HepG2 (cell line): ENCODE measurements at regions not wholly inside any gene's neighbourhood (a gene's known extent, or its start where the extent isn't known, plus 50 kb on each side); places are given as distances from the start of the nearest gene placed in this dataset.
A peak's percentile ranks its signal among the peaks of the same experiment; 100 is the strongest.

ENCODE experiments used
- ATAC-seq: fragments of 200-7000 bp; cut with Tn5 transposase; 3 replicates; pipeline ENCODE4 v1.9.1; 2020; ENCODE audit warnings: mild to moderate bottlenecking, moderate library complexity
- BruUV-seq: library from RNA; stranded (reverse); fragments of 400-500 nt; replicated peaks from 2 replicates; lab custom pipeline; 2021; lab: Mats Ljungman, UMichigan
- CTCF ChIA-PET: fragments of 300-600 bp; formaldehyde crosslinking; extraction: SDS; loops from one replicate; lab custom pipeline; 2021; ENCODE audit warnings: low total read pairs, inconsistent platforms, low intra/inter-chr PET ratio; lab: Yijun Ruan, JAX
- POLR2A ChIA-PET: fragments of 350-600 bp; sonication (Branson Sonifier 250); formaldehyde crosslinking; loops from one replicate; lab custom pipeline; 2020; ENCODE audit warnings: antibody characterized with exemption, inconsistent platforms; lab: Yijun Ruan, JAX
- DNase-seq: peaks from one replicate; pipeline ENCODE4 v3.0.0-alpha.2; 2015; ENCODE audit warnings: low spot score
- FAIRE-seq: peaks from 3 replicates; lab custom pipeline; 2011; peaks lifted over from hg19 to GRCh38; lab: Jason Lieb, UNC
- H2AFZ ChIP-seq: one replicate; pipeline ENCODE4 v1.6.1; 2011; ENCODE audit warnings: low read length, inconsistent platforms
- H3K27ac ChIP-seq: fragments of 300-600 bp; 3 replicates; pipeline ENCODE4 v1.8.0; 2011; ENCODE audit warnings: mixed run types, mild to moderate bottlenecking, mixed read lengths, low read length, inconsistent platforms; ENCODE audit not compliant: insufficient read depth; ENCODE audit errors: extremely low read length
- H3K27me3 ChIP-seq, 2 experiments: fragments of 200-600 bp in 1 of 2; 2 replicates in 1 of 2; 3 replicates in 1 of 2; pipeline versions ENCODE4 v1.6.0 to v1.8.0; 2011; ENCODE audit warnings: low read length in 2 of 2, mild to moderate bottlenecking in 2 of 2, moderate library complexity in 2 of 2, inconsistent platforms in 1 of 2; ENCODE audit not compliant: insufficient read depth in 2 of 2, control insufficient read depth in 1 of 2
- H3K36me3 ChIP-seq, 2 experiments: fragments of 200-600 bp in 1 of 2; replicated peaks in 1 of 2; 2 replicates in 1 of 2; 3 replicates in 1 of 2; pipeline versions ENCODE4 v1.5.1 to v1.8.0; 2011; ENCODE audit warnings: low read length in 2 of 2, inconsistent platforms in 1 of 2; ENCODE audit not compliant: insufficient read depth in 2 of 2, control insufficient read depth in 1 of 2
- H3K4me1 ChIP-seq: 2 replicates; pipeline ENCODE4 v1.5.1; 2012; ENCODE audit warnings: low read length, inconsistent platforms; ENCODE audit not compliant: insufficient read depth
- H3K4me2 ChIP-seq: 2 replicates; pipeline ENCODE4 v1.6.0; 2011; ENCODE audit warnings: low read depth, low read length, inconsistent platforms
- H3K4me3 ChIP-seq, 3 experiments: fragments of 200-600 bp in 1 of 3; sonication (generic), shearing (Covaris generic) in 1 of 3; replicated peaks in 1 of 3; 2 replicates each; pipeline ENCODE4 v1.5.1; 2011 to 2016; ENCODE audit warnings: low read length in 3 of 3, inconsistent platforms in 2 of 3, low read depth in 2 of 3, mild to moderate bottlenecking in 2 of 3, control low read depth in 1 of 3, mixed read lengths in 1 of 3; ENCODE audit not compliant: insufficient read depth in 1 of 3
- H3K79me2 ChIP-seq: one replicate; pipeline ENCODE4 v1.6.1; 2011; ENCODE audit warnings: low read length, inconsistent platforms; ENCODE audit not compliant: insufficient read depth
- H3K9ac ChIP-seq: 2 replicates; pipeline ENCODE4 v1.6.0; 2011; ENCODE audit warnings: mild to moderate bottlenecking, low read depth, low read length, inconsistent platforms; ENCODE audit not compliant: insufficient read depth
- H3K9me3 ChIP-seq: 2 replicates; pipeline ENCODE4 v1.5.1; 2012; ENCODE audit warnings: mild to moderate bottlenecking, low read length
- H4K20me1 ChIP-seq: 2 replicates; pipeline ENCODE4 v1.6.0; 2011; ENCODE audit warnings: inconsistent platforms, mild to moderate bottlenecking, low read length, moderate library complexity; ENCODE audit not compliant: insufficient read depth
- ARID5B ChIP-seq: IDR thresholded peaks from 2 replicates; pipeline ENCODE4 v1.4.0; 2020; ENCODE audit warnings: mild to moderate bottlenecking, missing genetic modification reagents
- ATF4 ChIP-seq, 2 experiments: fragments of 450-650 bp in 1 of 2; sonication (generic) in 1 of 2; formaldehyde crosslinking; IDR thresholded peaks; 2 replicates each; pipeline versions ENCODE4 v1.5.0 to v1.8.0; 2020 to 2022; ENCODE audit warnings: mild to moderate bottlenecking in 1 of 2, missing genetic modification reagents in 1 of 2
- CREB1 ChIP-seq, 2 experiments: fragments of 450-650 bp in 1 of 2; IDR thresholded peaks; 2 replicates each; pipeline ENCODE4 v1.6.1; 2016 to 2017; ENCODE audit warnings: control low read depth in 1 of 2, mild to moderate bottlenecking in 1 of 2, missing compliant biosample characterization in 1 of 2, missing genetic modification characterization in 1 of 2
- FOXA3 ChIP-seq: IDR thresholded peaks from 2 replicates; pipeline ENCODE4 v1.6.1; 2016; ENCODE audit warnings: missing genetic modification reagents, missing compliant biosample characterization
- GLMP ChIP-seq: sonication (generic); formaldehyde crosslinking; IDR thresholded peaks from 2 replicates; pipeline ENCODE4 v1.9.0; 2021; ENCODE audit warnings: missing genetic modification reagents, mild to moderate bottlenecking, borderline replicate concordance
- MIER2 ChIP-seq: IDR thresholded peaks from 2 replicates; pipeline ENCODE4 v1.6.1; 2016; ENCODE audit warnings: missing biosample characterization, missing genetic modification reagents
- SP2 ChIP-seq: sonication (generic); formaldehyde crosslinking; IDR thresholded peaks from 2 replicates; pipeline ENCODE4 v1.5.1; 2020; ENCODE audit warnings: mild to moderate bottlenecking, missing genetic modification reagents
- THAP11 ChIP-seq: IDR thresholded peaks from 2 replicates; pipeline ENCODE4 v1.6.1; 2016; ENCODE audit warnings: missing biosample characterization, missing genetic modification reagents
- TP53 ChIP-seq: sonication (generic); formaldehyde crosslinking; conservative IDR thresholded peaks from 2 replicates; pipeline ENCODE4 v1.4.0; 2020; ENCODE audit warnings: missing genetic modification reagents
- ZFP1 ChIP-seq: IDR thresholded peaks from 2 replicates; pipeline ENCODE4 v1.6.1; 2016
- ZNF205 ChIP-seq: IDR thresholded peaks from 2 replicates; pipeline ENCODE4 v1.6.1; 2018; ENCODE audit warnings: missing biosample characterization, missing genetic modification reagents
- WGBS: methylation state at CpG from one replicate; pipeline ENCODE4 v1.1.6; 2017; ENCODE audit warnings: low lambda C conversion rate; 5-methylcytosine and 5-hydroxymethylcytosine counted together
- in situ Hi-C: cut with HindIII; loops from 2 replicates; pipeline ENCODE4 v1.10.0; 2017; ENCODE audit warnings: low pct_unique_long_range_greater_than_20kb; ENCODE audit not compliant: extremely low pct_ligation_motif_present
- intact Hi-C: fragments of 100-400 bp; cut with micrococcal nuclease; formaldehyde crosslinking; loops from one replicate; pipeline ENCODE4 v1.10.0; 2022; ENCODE audit not compliant: unreplicated experiment
- TF ChIP-seq, protein P1 (sequence below): sonication (generic); formaldehyde crosslinking; IDR thresholded peaks from 2 replicates; pipeline ENCODE4 v1.5.0; 2020; ENCODE audit warnings: missing genetic modification reagents

DNA sequence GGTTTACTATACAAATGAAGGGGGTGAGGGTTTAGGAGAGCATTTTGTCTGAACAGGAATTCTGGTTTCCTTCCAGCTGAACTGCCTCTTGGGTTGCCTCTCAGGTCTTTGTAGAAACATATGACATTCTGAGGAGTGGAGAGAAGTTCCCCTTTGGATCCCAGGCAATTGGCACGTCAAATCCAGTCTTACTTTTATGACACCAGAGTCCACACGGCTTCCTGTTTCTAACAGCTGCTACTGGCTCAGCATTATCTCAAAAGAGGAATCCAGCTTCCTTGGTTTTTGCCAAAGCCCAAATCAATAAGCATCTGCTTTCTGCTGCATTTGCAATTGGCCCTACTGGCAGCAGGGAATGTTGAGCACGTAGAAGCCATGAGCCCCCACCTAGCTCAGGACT is 97.6 kb upstream of the FAM20A start:
- Histone ChIP-seq H3K9ac (no peak overlapping the region), H3K4me2 (no peak overlapping the region), H3K4me3 (no peak overlapping the region), H3K27me3 (no peaks in the 10 kb centered on the region; a peak in 1 of 5 replicates), H3K36me3 (no peaks in the 10 kb centered on the region), H3K9me3 (no peaks in the 10 kb centered on the region), H2AFZ (no peak overlapping the region), H4K20me1 (no peaks in the 10 kb centered on the region), H3K4me1 (peaks cover 8% of the 10 kb centered on the region), H3K79me2 (no peaks in the 10 kb centered on the region), H3K27ac (no peak overlapping the region)
- no peak for TF ChIP-seq GLMP (CRISPR knock-in tag)
- no peak for TF ChIP-seq ZFP1
- TF ChIP-seq MIER2, result no peak
- TF ChIP-seq FOXA3 (CRISPR knock-in tag), result no peak
- no peak for ATAC-seq
- ChIA-PET CTCF (no interaction called here), POLR2A (no interaction called here)
- no TSS peak for BruUV-seq
- no peak for DNase-seq
- no peak for FAIRE-seq
- 29% methylated on average over 3 of the region's 3 CpGs for WGBS
- in situ Hi-C loops, result no loop called here
- intact Hi-C loops, result no loop called here

DNA sequence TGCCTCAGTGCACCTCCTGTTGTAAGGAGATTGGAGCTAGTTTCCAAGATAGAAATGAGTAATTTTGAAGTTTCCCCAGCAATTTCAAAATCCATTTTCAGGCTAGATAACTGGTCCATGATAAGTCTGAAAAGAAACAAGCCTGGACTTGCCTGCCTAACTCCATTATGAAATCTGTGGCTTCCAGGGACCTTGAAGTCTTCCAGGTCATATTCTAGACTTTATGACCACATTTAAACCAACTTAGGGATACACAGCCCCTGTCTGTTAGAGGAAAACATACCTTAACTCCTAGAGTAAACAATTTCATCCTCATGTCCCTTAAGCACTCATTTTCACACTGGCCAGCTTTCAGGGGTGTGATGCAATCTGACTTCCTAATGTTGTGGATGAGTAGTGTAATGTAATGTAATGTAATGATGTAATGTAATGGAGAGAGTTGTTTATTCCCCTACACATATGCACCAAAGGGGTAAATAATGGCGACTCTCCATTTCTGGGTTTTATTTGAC is 96.7 kb upstream of the FAM20A start:
- DNase-seq (peak; percentile 14), ATAC-seq (no peak), FAIRE-seq (no peak)
- in situ Hi-C loops, result no loop called here
- Histone ChIP-seq H2AFZ (no peak overlapping the region), H3K4me2 (no peak overlapping the region), H3K36me3 (no peaks in the 10 kb centered on the region), H3K27me3 (no peaks in the 10 kb centered on the region; a peak in 1 of 5 replicates), H4K20me1 (no peaks in the 10 kb centered on the region), H3K27ac (no peak overlapping the region), H3K9ac (no peak overlapping the region), H3K79me2 (no peaks in the 10 kb centered on the region), H3K9me3 (no peaks in the 10 kb centered on the region), H3K4me1 (peaks cover 8% of the 10 kb centered on the region), H3K4me3 (no peak overlapping the region)
- 33% methylated on average over 1 of the region's 1 CpG for WGBS
- intact Hi-C loops, result no loop called here
- ChIA-PET CTCF (no interaction called here), POLR2A (no interaction called here)
- BruUV-seq, result no TSS peak
- TF ChIP-seq THAP11 (CRISPR knock-in tag) (peak; percentile 33; the same call in 1 of the 2 replicates), CREB1 (IDR thresholded peaks at IDR 0.05) (0 out of 2 replicates have a peak, but pooled peaks have one; percentile 3), CREB1 (CRISPR knock-in tag; IDR thresholded peaks at IDR 0.05) (no peak), ARID5B (0 out of 2 replicates have a peak, but pooled peaks have one; percentile 40), ZNF205 (CRISPR knock-in tag) (no peak), ATF4 (CRISPR knock-in tag; IDR thresholded peaks at IDR 0.05) (peak in 1 of 2 experiments; percentile 97; a peak in 2 of 4 replicates), SP2 (no peak), TP53 (CRISPR knock-in tag) (peak; percentile 98)
- TF ChIP-seq, protein P1, sequence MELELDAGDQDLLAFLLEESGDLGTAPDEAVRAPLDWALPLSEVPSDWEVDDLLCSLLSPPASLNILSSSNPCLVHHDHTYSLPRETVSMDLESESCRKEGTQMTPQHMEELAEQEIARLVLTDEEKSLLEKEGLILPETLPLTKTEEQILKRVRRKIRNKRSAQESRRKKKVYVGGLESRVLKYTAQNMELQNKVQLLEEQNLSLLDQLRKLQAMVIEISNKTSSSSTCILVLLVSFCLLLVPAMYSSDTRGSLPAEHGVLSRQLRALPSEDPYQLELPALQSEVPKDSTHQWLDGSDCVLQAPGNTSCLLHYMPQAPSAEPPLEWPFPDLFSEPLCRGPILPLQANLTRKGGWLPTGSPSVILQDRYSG (CRISPR knock-in tag), result no peak
